PFSK-1 (cell line): ENCODE measurements at regions not wholly inside any gene's neighbourhood (a gene's known extent, or its start where the extent isn't known, plus 50 kb on each side); places are given as distances from the start of the nearest gene placed in this dataset.

Source experiments
- POLR2AphosphoS5 ChIP-seq: IDR thresholded peaks from 2 replicates; pipeline ENCODE4 v1.6.1; 2012; ENCODE audit warnings: low read depth, mild to moderate bottlenecking, control low read depth, low read length, moderate library complexity
- SIN3A ChIP-seq: IDR thresholded peaks from 2 replicates; pipeline ENCODE4 v1.6.1; 2012; ENCODE audit warnings: mild to moderate bottlenecking, low read length, moderate library complexity, borderline replicate concordance; ENCODE audit not compliant: insufficient read depth
- TAF1 ChIP-seq: IDR thresholded peaks from 2 replicates; pipeline ENCODE4 v1.6.1; 2012; ENCODE audit warnings: low read length, control low read depth, borderline replicate concordance; ENCODE audit not compliant: insufficient read depth

DNA sequence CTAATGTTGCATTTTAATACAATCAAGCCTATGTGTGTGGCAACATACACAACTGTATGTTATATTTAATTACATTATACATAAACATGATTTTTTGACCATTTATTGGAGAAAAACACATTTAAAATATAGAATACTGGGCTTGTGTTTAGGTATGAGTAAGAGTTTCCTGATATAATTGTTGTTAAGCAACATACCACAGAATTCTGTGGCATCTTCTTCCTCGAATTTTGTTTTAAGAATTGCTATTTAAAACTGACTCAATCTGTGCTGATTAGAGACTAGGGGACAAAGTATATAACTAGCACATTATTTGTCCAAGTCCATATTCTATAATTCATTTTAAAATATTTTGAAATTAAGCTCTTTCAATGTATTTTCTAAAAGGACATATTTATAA, 376.8 kb upstream of the THBS1 start:
- TF ChIP-seq POLR2AphosphoS5: no peak
- TF ChIP-seq TAF1: no peak
- TF ChIP-seq SIN3A: no peak
